ENCODE measurements at regions not wholly inside any gene's neighbourhood (a gene's known extent, or its start where the extent isn't known, plus 50 kb on each side); places are given as distances from the start of the nearest gene placed in this dataset.

- TF ChIP-seq CTCF (IDR thresholded peaks at IDR 0.05) (no peak), ZFX (IDR thresholded peaks at IDR 0.05; ENCODE audit: borderline replicate concordance) (no peak)
These were observed 820.5 kb downstream of the DACH1 start for GRCh38 chr13:71046360-71047079.
